Gastrocnemius medialis (tissue), 4 donors: ENCODE measurements at regions not wholly inside any gene's neighbourhood (a gene's known extent, or its start where the extent isn't known, plus 50 kb on each side); places are given as distances from the start of the nearest gene placed in this dataset.

ENCODE experiments used
- CTCF ChIP-seq, 5 experiments: fragments of 450-650 bp in 3 of 5; fragments of 200-600 bp in 2 of 5; sonication (generic) in 2 of 5; IDR thresholded peaks in 4 of 5; conservative IDR thresholded peaks in 1 of 5; 1 replicate in 4 of 5; 2 replicates in 1 of 5; pipeline ENCODE4 v1.5.1; 2016 to 2019; ENCODE audit warnings: antibody characterized with exemption in 5 of 5, mild to moderate bottlenecking in 3 of 5, moderate library complexity in 3 of 5
- POLR2A ChIP-seq, 2 donors: fragments of 450-650 bp; IDR thresholded peaks; one replicate each; pipeline ENCODE4 v1.6.1; 2017; ENCODE audit warnings: antibody characterized with exemption in 2 of 2, mild to moderate bottlenecking in 2 of 2, moderate library complexity in 2 of 2

DNA sequence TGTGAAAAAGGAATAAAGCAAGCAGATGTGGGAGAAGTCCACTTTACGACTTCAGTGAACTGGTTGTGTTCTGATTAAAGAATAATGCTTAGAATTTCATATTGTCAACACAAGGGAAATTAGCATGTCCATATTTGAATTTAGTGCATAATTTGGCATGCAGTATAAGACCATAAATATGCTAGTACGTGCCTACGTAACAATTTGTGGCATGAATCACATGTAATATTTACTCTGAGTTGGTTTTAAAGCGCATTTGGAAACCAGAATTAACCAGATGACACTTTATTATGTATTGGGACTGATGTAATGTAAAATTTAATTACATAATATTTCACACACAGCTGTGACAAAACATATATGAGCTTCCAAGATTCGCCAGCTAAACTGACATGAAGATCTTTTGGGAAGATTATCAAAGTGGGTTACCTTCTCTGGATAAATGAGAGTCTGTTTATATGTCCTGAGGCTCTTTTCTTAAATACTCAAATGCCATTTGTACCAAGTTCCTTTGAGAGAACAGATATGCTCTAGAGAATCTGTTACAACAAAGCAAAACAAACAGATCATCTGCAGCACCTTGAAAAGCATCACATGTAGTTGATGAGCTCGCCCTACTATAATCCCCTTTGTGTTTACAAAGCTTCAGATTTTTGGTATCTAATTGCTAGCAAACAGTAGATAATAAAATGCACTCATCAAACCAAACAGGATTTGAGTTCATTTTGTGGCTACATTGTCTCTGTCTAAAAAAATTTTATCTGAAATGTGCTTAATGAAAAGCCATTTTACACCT, 1468.6 kb downstream of the CDH11 start:
- no peak for TF ChIP-seq POLR2A (IDR thresholded peaks at IDR 0.05)
- no peak for TF ChIP-seq CTCF (IDR thresholded peaks at IDR 0.05 in 4 of 5, conservative IDR thresholded peaks at IDR 0.05 in 1 of 5)
